GM20000 (cell line): ENCODE measurements at regions not wholly inside any gene's neighbourhood (a gene's known extent, or its start where the extent isn't known, plus 50 kb on each side); places are given as distances from the start of the nearest gene placed in this dataset.

ENCODE experiments used
- DNase-seq: peaks from one replicate; pipeline ENCODE4 v3.0.0; 2012; ENCODE audit warnings: low spot score
- CTCF ChIP-seq: IDR thresholded peaks from 2 replicates; pipeline ENCODE4 v1.5.1; 2012; ENCODE audit warnings: mild to moderate bottlenecking, control low read depth; ENCODE audit errors: extremely low read depth, missing control alignments

- DNase-seq: no peak
- no peak for TF ChIP-seq CTCF
Measured at GRCh38 chr20:24275946-24276705, 193.3 kb upstream of the SYNDIG1 start.

GRCh38 chr20:24273251-24273650 lies 196.2 kb upstream of the SYNDIG1 start:
- TF ChIP-seq CTCF: no peak
- no peak for DNase-seq

- DNase-seq: no peak
- no peak for TF ChIP-seq CTCF
Measured at GRCh38 chr20:24261351-24261750, 208.1 kb upstream of the SYNDIG1 start.

GRCh38 chr20:24257171-24257570 lies 212.3 kb upstream of the SYNDIG1 start:
- TF ChIP-seq CTCF: no peak
- no peak for DNase-seq

GRCh38 chr20:24256307-24256706 lies 213.1 kb upstream of the SYNDIG1 start:
- DNase-seq: no peak
- TF ChIP-seq CTCF: no peak

- DNase-seq: no peak
- TF ChIP-seq CTCF: no peak
Measured at GRCh38 chr20:24254480-24254879, 214.9 kb upstream of the SYNDIG1 start.

- no peak for TF ChIP-seq CTCF
- no peak for DNase-seq
Measured at GRCh38 chr20:24253321-24253720, 216.1 kb upstream of the SYNDIG1 start.
